PC-9 (cell line): ENCODE measurements at regions not wholly inside any gene's neighbourhood (a gene's known extent, or its start where the extent isn't known, plus 50 kb on each side); places are given as distances from the start of the nearest gene placed in this dataset.

Source experiments
- BruUV-seq: library from RNA; stranded (reverse); fragments of 400-500 nt; replicated peaks from 2 replicates; lab custom pipeline; 2021; lab: Mats Ljungman, UMichigan
- CTCF ChIA-PET: fragments of 300-600 bp; sonication (Branson Sonifier 250); formaldehyde crosslinking; loops from one replicate; lab custom pipeline; 2022; ENCODE audit warnings: antibody characterized with exemption; lab: Charles Lee
- POLR2A ChIA-PET: fragments of 300-600 bp; sonication (Branson Sonifier 250); formaldehyde crosslinking; loops from one replicate; lab custom pipeline; 2022; ENCODE audit warnings: antibody characterized with exemption; ENCODE audit not compliant: unreplicated experiment; lab: Charles Lee
- DNase-seq, 2 experiments: peaks; one replicate each; pipeline versions ENCODE4 v3.0.0 to v3.0.0-alpha.2; 2015 to 2022; ENCODE audit warnings: mixed read lengths in 1 of 2
- H2AFZ ChIP-seq: fragments of 200-600 bp; sonication (generic); 2 replicates; pipeline ENCODE4 v1.8.1; 2017; ENCODE audit warnings: antibody characterized with exemption
- H3F3A ChIP-seq: fragments of 200-600 bp; sonication (generic); 2 replicates; pipeline ENCODE4 v1.8.1; 2017; ENCODE audit warnings: antibody characterized with exemption, mild to moderate bottlenecking, low read depth; ENCODE audit not compliant: insufficient read depth
- H3K27ac ChIP-seq: fragments of 200-600 bp; sonication (generic); 2 replicates; pipeline ENCODE4 v1.6.1; 2016; ENCODE audit warnings: mixed run types
- H3K27me3 ChIP-seq: fragments of 200-600 bp; sonication (generic); 2 replicates; pipeline ENCODE4 v1.6.1; 2016; ENCODE audit warnings: low read depth, mixed run types; ENCODE audit not compliant: insufficient read depth
- H3K36me3 ChIP-seq: fragments of 200-600 bp; sonication (generic); 2 replicates; pipeline ENCODE4 v1.6.1; 2016; ENCODE audit warnings: low read depth, mixed run types
- H3K4me1 ChIP-seq: fragments of 200-600 bp; sonication (generic); replicated peaks from 2 replicates; pipeline ENCODE4 v1.6.1; 2016; ENCODE audit warnings: mixed run types; ENCODE audit not compliant: insufficient read depth
- H3K4me2 ChIP-seq: fragments of 200-600 bp; sonication (generic); 2 replicates; pipeline ENCODE4 v1.6.1; 2017; ENCODE audit warnings: mixed run types
- H3K4me3 ChIP-seq: fragments of 200-600 bp; sonication (generic); 2 replicates; pipeline ENCODE4 v1.6.1; 2016; ENCODE audit warnings: mixed run types
- H3K79me2 ChIP-seq: fragments of 200-600 bp; sonication (generic); 2 replicates; pipeline ENCODE4 v1.6.1; 2017; ENCODE audit warnings: low read depth, mixed run types
- H3K9me2 ChIP-seq: fragments of 200-600 bp; sonication (generic); 2 replicates; pipeline ENCODE4 v1.8.1; 2017; ENCODE audit warnings: mild to moderate bottlenecking; ENCODE audit not compliant: insufficient read depth
- H3K9me3 ChIP-seq: fragments of 200-600 bp; sonication (generic); 2 replicates; pipeline ENCODE4 v1.8.1; 2016; ENCODE audit warnings: low read depth; ENCODE audit not compliant: insufficient read depth
- H4K20me1 ChIP-seq: fragments of 200-600 bp; sonication (generic); 2 replicates; pipeline ENCODE4 v1.8.1; 2017; ENCODE audit not compliant: insufficient read depth
- EZH2 ChIP-seq: fragments of 200-600 bp; sonication (generic); IDR thresholded peaks from 2 replicates; pipeline ENCODE4 v1.8.0; 2017; ENCODE audit warnings: antibody characterized with exemption, low read depth
- intact Hi-C: fragments of 100-400 bp; cut with micrococcal nuclease; formaldehyde crosslinking; loops from one replicate; pipeline ENCODE4 v1.10.0; 2022; ENCODE audit not compliant: unreplicated experiment
- TF ChIP-seq, protein P1 (sequence below): fragments of 200-600 bp; sonication (generic); conservative IDR thresholded peaks from 2 replicates; pipeline ENCODE4 v1.6.1; 2017; ENCODE audit warnings: mixed run types, antibody characterized with exemption, mild to moderate bottlenecking, moderate library complexity

DNA sequence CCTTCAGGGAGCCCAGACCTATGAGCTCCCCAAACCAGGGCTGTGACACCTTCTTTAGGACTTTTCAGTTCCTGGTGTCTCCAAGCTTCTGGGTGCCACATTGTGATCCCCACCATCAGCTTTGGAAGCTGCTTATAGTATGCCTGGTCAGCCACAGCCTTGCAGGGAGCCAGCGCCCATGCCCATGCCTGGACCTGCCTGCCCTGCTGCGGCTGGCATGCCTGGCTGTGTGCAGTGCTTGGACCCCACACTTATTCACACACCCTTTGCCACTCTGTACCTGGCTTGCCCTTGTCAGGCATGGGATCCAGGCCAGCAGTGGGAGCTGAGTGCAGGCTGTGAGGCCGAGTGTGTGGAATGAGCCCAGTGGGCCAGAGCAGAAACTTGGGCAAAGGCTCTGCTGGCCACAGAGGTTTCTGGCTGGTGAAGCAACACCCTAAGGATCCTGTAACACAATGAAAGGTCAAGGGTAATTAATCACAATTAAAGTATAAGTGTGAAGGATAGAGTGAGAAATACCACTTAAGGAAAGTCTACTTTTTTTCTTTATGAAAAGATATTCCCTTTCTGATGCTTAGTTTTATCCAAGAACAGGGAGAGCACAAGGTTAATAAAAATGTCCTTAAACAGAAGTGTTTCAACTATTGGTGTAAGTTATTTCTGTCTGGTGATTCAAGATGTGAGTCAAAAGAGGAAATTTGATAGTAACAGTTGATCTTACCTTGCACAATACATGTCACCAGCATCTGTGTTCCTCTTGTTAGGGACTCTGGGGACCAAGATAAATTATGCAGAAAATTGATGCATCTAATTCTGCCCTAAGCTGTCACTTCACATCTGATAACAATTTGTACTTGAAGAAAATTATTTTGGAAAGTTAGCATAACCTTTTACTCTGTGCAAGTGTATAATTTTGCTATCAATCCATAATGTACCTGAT lies 161.8 kb downstream of the FAM47A start:
- no peaks in the 10 kb centered on the region for H3K27me3 ChIP-seq
- BruUV-seq, result no TSS peak
- no peaks in the 10 kb centered on the region for H3K36me3 ChIP-seq
- no peaks in the 10 kb centered on the region for H3K9me3 ChIP-seq
- H3F3A ChIP-seq, result no peaks in the 10 kb centered on the region
- no peaks in the 10 kb centered on the region for H3K9me2 ChIP-seq
- TF ChIP-seq, protein P1, sequence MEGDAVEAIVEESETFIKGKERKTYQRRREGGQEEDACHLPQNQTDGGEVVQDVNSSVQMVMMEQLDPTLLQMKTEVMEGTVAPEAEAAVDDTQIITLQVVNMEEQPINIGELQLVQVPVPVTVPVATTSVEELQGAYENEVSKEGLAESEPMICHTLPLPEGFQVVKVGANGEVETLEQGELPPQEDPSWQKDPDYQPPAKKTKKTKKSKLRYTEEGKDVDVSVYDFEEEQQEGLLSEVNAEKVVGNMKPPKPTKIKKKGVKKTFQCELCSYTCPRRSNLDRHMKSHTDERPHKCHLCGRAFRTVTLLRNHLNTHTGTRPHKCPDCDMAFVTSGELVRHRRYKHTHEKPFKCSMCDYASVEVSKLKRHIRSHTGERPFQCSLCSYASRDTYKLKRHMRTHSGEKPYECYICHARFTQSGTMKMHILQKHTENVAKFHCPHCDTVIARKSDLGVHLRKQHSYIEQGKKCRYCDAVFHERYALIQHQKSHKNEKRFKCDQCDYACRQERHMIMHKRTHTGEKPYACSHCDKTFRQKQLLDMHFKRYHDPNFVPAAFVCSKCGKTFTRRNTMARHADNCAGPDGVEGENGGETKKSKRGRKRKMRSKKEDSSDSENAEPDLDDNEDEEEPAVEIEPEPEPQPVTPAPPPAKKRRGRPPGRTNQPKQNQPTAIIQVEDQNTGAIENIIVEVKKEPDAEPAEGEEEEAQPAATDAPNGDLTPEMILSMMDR, result no peak
- TF ChIP-seq EZH2, result no peak
- H2AFZ ChIP-seq, result no peak overlapping the region
- H3K4me2 ChIP-seq, result no peak overlapping the region
- H3K27ac ChIP-seq, result no peak overlapping the region
- intact Hi-C loops, result no loop called here
- H3K79me2 ChIP-seq, result no peaks in the 10 kb centered on the region
- POLR2A ChIA-PET, result no interaction called here
- H4K20me1 ChIP-seq, result no peaks in the 10 kb centered on the region
- no peak overlapping the region for H3K4me3 ChIP-seq
- no peak for DNase-seq
- CTCF ChIA-PET, result no interaction called here
- H3K4me1 ChIP-seq, result 0 out of 2 replicates have a peak, but pooled peaks cover 5% of the 10 kb centered on the region

DNA sequence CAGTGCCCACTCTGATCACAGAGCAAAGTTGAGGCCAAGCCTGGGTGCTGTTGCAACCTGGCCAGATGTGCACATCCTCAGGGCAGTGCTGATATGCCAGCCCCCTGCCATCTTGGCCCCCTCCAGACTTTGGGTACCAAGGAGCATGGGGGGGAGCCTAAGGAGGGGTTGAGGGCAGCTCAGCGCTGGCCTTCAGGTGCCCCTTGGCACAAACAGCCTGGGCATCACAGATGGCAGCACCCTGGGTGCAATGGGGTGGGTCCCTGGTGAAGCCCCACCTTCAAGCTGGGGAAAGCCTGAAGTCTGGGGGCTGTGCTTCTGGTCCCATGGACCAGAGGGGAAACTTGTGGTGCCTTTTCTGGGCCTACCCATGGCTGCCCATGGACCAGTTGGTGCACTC lies 163.0 kb downstream of the FAM47A start:
- Histone ChIP-seq H3K9me3 (no peaks in the 10 kb centered on the region), H4K20me1 (no peaks in the 10 kb centered on the region), H3K4me1 (0 out of 2 replicates have a peak, but pooled peaks cover 5% of the 10 kb centered on the region), H3K79me2 (no peaks in the 10 kb centered on the region), H2AFZ (no peak overlapping the region), H3K4me3 (no peak overlapping the region), H3F3A (no peaks in the 10 kb centered on the region), H3K27me3 (no peaks in the 10 kb centered on the region), H3K9me2 (no peaks in the 10 kb centered on the region), H3K27ac (no peak overlapping the region), H3K4me2 (no peak overlapping the region), H3K36me3 (no peaks in the 10 kb centered on the region)
- CTCF ChIA-PET, result no interaction called here
- no peak for DNase-seq
- intact Hi-C loops, result no loop called here
- TF ChIP-seq, protein P1, result no peak
- TF ChIP-seq EZH2, result no peak
- POLR2A ChIA-PET, result no interaction called here
- BruUV-seq, result no TSS peak

DNA sequence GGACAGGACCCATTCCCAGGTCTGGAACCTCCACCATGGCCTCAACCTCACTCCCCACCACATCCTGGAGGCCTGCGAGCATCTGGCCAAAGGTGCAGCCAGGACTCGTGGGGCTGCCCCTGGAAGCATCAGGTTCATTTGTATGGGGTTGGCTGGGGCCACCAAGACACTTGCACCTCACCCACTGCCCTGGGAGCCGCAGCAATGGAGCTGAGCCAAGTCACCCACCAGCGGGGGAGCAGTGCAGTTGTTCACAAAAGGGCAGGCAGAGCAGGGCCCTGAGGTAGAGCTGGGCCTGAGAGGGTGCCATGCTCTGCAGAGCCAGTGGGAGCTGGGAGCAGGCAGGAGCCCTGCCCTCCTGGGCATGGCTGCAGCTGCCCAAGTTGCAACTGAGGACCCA lies 163.5 kb downstream of the FAM47A start:
- intact Hi-C loops, result no loop called here
- Histone ChIP-seq H3K27me3 (no peaks in the 10 kb centered on the region), H3K4me1 (0 out of 2 replicates have a peak, but pooled peaks cover 5% of the 10 kb centered on the region), H3K4me3 (no peak overlapping the region), H3K9me2 (no peaks in the 10 kb centered on the region), H3K9me3 (no peaks in the 10 kb centered on the region), H3K27ac (no peak overlapping the region), H3K4me2 (no peak overlapping the region), H4K20me1 (no peaks in the 10 kb centered on the region), H3K79me2 (no peaks in the 10 kb centered on the region), H3F3A (no peaks in the 10 kb centered on the region), H3K36me3 (no peaks in the 10 kb centered on the region), H2AFZ (no peak overlapping the region)
- no peak for TF ChIP-seq EZH2
- TF ChIP-seq, protein P1, result no peak
- BruUV-seq, result no TSS peak
- no peak for DNase-seq
- POLR2A ChIA-PET, result no interaction called here
- CTCF ChIA-PET, result no interaction called here
